NOMO-1 treated with DMSO at 0.1 percent for 48 hours (cell line): ENCODE measurements at regions not wholly inside any gene's neighbourhood (a gene's known extent, or its start where the extent isn't known, plus 50 kb on each side); places are given as distances from the start of the nearest gene placed in this dataset.

Experiments used
- DNase-seq: peaks from one replicate; lab custom pipeline; 2025; ENCODE audit not compliant: unreplicated experiment; lab: John Stamatoyannopoulos, UW

DNA sequence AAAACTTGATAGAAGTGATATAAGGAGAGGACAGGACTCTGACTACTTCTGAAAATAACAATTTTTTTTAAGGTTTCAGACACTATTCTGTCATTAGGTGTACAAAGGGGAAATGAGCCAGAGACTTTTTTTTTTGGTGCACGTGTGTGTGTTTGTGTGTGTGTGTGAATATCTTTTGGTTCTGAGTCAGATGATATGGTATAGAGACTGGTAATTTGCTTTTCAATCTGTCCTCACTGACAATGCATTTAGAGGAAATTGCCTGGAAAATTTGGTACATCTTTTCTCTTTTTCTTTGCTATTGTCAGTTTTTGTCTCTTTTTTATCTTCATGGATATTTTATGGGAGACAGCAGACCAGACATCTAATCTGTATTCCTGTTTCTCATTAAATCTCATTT lies 59.3 kb downstream of the DDIT4L start:
- DNase-seq, result no peak

DNA sequence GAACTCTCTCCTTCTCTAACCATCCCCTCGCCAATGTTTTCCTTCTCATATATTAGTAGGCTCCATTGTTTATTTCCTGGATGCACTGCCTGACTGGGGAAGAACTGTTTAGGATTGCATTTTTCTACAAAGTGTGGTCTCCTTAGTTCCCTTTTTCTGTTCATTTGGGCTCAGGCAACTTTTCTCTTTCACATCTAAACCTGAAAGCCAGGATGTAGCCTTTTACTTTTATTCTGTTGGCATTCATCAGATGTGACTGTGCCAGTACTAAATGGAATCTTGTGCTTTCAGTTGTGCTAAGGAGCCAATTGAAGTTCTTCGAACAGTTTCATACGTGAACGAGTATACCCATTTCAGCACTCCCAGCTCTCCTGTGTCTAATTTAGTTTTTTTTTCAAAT lies 59.8 kb downstream of the DDIT4L start:
- peak; percentile 13 for DNase-seq

DNA sequence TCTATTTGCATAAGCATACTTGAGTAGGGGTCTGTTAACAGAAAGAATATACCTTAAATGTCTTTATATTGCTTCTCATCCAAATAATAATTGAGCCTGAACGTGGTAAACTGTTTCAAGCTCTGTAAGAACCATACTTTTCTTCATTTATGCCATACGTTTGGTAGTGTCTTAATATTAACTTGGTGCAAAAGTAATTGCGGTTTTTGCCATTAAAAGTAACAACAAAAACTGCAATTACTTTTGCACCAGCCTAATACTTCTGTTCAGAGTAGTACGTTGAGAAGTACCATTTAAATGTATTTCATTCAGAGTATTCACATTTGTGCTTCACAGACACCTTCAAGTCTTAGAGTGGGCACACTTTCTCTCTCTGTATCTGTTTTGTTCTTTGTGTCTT lies 60.5 kb downstream of the DDIT4L start:
- DNase-seq, result no peak

DNA sequence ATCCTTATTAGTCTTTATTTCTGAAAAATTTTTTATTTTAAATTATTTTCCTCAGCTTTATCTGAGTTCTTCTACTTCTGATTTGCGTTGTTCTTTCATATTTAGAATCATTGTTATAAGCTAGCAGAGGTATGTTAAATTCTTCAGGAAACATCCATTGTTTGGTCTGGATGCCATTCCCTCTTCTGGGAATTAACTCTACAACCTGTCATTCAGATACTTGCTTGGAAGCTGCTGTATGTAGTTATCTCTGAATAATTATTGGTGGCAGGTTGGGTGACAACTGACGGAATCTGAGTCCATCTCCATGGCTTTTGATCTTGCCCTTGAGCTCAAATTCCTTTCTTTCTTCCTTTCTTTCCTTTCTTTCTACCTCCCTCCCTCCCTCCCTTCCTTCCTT lies 61.9 kb downstream of the DDIT4L start:
- DNase-seq, result no peak

DNA sequence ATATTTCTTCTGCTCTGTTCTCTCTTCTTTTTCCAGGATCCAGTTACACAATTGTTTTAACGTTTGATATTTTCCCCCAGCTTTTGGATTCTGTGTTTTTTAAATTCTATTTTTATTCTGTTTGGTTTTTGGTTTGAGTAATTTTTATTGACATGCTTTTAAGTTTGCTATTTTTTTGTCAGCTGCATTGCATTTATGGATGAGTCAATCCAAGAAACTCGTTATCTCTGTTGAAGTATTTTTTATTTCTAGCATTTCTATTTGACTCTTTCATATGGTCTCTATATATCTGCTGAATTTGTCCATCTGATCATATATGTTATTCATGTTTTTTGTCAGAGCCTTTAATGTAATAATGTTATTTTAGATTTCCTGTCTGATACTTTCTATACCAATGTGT lies 65.6 kb downstream of the DDIT4L start:
- DNase-seq, result no peak

DNA sequence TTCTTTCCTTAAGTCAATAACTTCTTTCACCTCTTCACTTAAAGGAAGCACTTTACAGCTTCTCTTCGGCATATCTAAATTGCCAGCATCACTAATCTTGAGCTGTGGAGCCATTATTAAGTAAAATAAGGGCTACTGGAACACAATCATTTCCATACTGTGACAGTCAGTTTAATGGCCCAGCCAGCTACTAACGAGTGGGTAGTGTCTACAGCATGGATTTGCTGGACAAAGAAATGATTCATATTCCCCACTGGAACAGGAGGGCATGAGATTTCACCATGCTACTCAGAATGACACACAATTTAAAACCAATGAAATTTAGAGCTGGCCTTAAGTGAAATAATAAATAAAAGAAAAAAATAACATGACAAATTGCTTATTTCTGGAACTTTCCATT lies 72.1 kb downstream of the DDIT4L start:
- no peak for DNase-seq

DNA sequence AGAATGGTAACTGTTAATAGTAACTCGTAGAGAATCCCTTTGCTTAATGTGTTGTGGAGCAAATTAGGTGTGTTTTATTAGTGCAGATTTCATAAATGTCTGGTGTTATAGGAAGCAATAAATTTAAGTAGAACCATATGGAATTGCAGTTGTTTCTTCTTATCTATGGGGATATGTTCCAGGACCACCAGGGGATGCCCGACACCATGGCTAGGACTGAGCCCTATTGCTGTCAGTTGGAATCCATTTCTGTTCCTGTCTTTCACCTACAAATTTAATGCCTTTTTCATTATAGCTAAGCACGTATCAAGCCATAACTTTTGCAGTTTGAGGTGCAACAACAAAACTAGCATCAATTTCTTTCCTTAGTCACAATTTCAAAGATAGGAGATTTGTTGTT lies 72.5 kb downstream of the DDIT4L start:
- no peak for DNase-seq

DNA sequence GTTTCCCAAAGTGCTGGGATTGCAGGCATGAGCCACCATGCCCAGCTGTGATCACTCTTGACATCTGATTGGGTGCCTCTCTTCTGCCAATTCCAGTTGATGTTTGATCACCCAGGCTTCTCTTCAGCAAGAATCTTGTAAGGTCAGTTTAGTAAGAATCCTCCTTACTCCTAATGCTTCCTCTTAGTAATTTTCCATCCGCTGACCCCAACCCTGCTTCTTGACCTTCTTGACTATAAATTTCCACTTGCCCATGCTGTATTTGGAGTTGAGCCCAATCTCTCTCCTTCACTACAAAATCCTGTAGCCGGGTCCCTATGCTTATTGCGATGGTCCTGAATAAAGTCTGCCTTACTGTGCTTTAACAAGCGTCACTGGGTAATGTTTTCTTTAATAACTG lies 75.4 kb downstream of the DDIT4L start:
- no peak for DNase-seq

DNA sequence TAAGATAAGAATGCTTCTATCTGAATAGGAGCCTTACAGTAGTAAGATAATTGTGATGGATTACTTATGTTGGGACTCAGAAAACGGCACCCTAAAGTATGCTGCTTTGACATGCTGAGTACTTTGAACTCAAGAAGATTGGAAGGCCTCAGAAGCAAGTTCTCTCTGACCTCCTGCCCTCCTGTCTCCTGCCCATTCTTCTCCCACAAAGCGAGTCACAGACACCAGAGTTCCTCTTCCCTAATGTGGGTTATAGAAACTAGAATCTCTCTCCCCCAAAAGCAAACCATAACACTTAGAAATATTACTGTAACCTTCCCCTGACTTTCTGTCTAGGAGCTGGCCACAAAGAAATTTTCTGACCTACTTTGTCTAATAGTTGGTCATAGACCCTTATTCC lies 76.5 kb downstream of the DDIT4L start:
- peak; percentile 7 for DNase-seq

DNA sequence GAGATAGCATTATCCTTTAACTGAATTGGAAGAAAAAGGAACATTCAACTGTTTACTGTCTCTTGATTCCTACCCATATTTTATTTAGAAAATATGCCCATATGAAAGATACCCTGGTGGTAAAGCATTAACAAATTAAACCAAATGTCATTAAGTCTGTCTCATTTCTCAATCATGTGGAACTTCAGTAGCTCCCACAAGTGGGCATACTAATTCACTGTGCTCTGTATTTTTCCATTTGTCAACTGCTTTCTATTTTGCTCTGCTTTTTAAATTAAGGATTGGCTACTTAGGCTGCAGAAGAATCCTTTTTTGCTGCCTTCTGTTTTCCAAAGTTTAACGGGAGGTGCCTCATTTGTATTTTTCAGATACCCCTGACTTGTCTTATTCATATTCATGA lies 77.2 kb downstream of the DDIT4L start:
- no peak for DNase-seq

DNA sequence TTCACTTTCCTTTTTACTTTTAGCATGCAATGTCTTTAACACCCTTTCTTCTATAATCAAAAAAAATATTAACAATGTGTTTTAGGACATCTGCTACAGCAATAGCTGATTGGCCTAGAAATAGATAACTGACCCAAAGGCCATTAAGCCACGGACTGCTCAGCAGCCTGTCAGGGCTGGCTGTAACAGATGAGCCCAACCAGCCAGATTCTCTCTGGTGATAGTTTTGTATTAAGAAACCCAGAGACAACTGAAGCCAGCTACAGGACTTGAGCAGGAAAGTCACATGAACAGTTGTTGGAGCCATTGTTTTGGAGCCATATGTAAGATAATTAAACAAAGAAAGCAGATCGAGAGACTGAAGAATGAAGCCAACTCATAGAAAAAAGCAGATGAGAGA lies 80.3 kb downstream of the DDIT4L start:
- DNase-seq, result no peak

DNA sequence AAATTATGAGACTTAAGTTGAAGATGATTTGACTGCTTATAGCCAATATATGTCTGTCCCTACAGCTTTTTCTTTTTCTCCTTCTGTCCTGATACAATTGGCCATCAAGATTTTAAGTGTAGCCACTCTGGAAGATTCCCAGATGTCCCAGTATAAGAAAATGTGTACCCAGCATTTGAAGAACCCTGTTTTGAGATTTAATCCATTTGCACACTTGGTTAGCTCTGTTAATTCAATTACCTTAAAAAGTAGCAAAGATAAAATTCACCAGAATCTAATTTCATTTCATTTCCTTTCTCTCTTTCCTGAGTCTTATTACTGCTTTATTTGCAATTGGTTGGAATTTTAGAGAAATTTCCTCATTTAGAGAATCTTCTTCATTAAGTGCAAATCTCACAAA lies 81.4 kb downstream of the DDIT4L start:
- no peak for DNase-seq

DNA sequence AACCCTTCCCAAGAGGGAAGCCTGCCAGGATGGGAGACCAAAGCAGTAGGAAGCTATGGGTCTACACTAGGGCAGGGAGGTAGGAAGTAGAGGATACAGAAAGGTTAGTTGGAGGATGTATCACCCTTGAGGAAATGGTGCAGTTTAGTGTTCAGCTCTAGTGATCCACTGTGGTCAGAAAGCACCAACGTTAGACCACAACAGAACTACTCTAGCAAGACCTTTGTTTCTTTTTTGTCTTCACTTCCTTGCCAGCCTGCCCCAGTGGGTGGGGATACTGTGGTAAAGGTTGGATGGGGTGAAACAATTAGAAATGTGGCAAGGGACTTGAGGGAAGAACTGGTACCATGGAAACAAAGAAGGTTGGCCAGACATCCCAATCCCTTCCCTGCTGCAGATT lies 83.3 kb downstream of the DDIT4L start:
- peak; percentile 66 for DNase-seq

DNA sequence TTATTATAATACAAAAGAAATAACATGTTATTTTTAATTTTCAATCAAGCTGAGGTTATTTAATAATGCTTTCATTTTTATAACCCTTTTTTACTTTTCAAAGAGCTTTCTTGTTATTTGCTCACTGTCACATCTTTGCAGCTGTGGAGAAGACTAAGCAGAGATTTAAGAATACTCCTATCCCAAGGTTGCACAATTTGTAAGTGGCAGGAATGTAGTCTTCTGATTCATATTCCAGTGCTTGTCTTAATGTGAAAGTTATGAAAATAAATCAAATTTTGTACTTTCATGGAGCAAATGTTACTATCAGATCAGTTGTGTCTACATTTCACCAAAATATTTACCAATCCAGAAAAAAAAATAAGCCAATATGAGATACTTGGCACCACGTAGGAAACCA lies 86.6 kb downstream of the DDIT4L start:
- no peak for DNase-seq

DNA sequence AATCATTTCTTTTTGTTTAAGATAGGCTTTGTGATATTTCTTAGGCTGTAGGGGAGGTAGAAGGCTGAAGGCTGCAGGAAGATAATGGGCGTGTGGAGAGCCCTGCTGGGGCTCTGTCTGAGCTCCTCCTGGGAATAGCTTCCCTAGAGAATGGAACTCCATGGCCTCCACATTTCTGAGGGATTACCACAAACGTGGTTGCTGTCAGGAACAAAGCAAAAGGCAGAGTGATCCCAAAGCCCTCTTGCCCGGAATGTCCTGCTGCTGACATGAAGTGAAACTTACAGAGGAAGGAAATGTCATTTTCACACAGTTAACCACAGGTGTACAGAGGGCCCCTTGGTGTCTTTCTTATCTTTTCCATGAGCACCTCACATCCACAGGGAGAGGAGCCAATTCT lies 89.3 kb downstream of the DDIT4L start:
- DNase-seq, result peak; percentile 10

DNA sequence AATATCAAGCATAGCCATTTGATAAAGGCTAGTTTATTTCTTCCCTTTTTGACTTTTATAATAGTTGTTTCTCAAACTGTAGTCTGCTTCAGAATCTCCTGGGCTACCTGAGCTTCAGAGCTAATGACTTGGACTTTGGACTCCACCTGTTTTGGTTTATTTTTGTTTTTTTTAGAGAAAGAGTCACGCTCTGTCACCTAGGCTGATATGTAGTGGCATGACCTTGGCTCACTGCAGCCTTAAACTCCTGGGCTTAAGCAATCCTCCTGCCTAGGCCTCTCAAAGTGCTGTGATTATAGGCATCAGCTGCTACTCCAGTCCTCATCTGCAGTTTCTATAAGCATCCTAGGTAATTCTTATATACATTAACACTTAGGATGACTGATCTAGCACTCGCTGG lies 90.5 kb downstream of the DDIT4L start:
- no peak for DNase-seq

DNA sequence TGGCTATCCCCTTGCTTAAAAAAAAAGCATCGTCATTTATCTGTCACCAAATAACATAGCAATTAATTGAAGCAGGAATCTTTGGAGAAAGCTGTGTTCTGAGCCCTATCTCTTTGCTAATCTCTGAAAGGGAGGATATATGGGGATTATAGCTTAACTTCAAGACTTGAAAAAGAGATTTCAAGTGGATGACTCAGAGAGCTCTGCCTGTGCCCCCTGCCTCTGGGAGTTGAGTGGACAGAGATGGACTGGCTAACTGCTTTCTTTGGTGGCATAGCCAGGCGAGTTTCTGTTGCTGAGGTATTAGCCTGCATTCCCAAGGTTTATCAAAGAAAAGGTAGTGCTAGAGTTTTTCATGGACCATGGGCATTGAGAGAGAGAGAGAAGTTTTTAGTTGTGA lies 91.6 kb downstream of the DDIT4L start:
- DNase-seq, result no peak

DNA sequence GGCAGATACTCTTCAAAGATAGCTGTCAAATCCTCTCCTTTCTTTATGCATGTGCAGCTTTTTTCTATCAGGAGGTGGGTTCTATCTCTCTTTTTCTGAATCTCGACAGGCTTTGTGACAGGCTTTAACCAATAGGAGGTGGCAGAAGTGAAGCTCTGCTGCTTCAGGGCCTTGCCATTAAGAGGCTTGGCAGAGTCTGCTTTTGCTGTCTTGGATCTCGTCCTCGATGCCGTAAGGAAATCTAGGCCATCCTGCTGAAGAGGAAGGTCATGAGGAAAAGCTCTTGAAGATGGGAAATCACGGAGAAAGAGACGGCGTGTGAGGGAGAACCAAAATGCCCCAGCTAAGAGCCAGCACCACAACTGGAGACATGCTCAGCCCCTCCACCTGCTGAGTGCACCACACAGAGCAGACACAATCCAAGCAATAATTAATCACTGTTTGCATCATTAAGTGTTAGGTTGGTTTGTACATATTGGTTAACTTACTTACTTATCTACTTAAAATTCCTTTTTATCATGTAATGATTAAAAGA lies 92.2 kb downstream of the DDIT4L start:
- no peak for DNase-seq

DNA sequence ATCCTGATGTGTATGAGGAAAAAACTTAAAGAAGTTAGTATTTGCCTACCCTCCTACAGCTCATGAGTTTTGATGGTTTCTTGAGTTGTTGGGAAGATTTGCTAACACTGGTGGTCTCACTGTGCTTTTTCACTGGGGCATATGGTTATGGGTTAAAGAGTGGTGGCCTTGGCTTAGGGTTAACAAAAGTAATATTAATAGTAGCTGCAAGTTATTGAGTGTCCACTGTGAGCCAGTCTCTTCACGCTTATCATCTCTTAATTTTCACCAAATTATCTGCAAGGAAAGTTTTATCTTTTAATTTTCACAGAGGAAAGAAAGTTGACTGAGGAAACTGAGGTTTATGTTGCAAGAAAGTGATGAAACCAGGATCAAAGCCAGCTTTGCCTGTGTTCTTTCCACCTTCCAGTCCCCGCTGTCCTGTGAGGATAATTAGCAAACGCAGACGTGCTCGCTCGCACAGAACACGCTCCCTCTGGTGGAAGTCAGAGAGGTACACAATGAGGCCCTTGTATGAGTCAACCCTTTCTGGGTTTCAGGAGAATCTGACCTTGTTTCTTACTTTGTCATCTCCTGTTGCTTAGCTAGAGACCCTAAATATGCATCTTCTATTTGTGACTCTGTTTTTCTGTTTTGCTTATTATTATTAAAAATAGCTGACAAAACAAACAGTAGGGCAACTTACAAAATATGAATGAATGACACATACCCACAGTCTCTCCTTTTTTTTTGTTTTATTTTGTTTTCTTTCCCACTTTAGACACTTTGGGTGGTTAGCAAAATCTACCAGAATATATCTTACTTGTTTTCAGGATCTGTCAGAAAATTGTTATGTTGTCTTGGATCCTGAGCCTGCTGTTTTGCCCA lies 94.3 kb downstream of the DDIT4L start:
- DNase-seq, result peak; percentile 78

DNA sequence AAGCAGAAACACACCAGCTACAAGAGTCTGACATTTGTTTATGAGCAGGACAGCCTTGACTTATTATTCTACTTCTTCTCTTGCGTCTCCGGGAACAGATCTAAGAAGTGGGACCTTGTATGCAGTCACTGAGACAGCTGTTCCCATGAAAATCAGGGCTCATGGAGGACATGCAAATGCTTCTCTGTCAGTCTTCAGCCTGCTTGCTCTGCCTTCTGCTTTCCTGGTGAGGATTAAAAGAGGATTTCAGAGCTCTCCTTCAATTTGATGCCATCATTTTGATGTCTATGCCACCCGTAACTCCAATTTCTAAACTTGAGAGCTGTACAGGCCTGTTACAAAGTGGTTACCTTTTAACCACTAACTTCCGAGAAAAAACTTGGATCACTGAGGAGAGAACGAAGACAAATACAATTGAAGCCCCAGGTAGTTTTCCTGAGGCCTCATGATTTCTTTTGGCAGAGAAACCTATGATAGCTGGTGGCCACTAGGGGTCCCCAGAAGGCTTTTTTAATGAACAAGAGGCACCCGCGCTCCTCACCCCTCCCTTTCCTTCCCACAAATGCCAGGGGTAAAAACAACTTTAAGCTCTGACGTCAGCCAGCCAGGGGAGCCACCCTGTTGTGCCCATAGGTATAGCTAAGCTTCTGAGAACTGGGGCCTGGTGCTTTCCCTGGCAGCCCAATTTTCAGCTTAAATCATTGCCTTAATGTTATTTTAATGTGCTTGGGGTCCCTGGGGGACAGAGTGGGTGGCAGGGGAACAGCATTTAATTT lies 97.0 kb downstream of the DDIT4L start:
- peak; percentile 73 for DNase-seq

DNA sequence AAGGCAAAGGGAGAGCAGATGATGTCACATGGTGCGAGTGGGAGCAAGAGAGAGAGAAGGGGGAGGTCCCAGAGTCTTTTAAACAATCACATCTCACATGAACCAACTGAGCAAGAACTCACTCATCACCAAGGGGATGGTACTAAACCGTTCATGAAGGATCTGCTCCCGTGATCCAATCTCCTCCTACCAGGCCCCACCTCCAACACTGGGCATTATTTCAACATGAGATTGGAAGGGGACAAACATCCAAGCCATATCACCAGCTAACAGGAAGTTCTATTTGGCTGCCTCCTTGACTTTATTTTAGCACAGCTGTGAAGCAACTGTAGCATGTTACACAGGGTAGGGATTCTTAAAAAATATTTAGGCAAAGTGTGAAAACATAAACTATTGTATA lies 102.5 kb downstream of the DDIT4L start:
- no peak for DNase-seq

DNA sequence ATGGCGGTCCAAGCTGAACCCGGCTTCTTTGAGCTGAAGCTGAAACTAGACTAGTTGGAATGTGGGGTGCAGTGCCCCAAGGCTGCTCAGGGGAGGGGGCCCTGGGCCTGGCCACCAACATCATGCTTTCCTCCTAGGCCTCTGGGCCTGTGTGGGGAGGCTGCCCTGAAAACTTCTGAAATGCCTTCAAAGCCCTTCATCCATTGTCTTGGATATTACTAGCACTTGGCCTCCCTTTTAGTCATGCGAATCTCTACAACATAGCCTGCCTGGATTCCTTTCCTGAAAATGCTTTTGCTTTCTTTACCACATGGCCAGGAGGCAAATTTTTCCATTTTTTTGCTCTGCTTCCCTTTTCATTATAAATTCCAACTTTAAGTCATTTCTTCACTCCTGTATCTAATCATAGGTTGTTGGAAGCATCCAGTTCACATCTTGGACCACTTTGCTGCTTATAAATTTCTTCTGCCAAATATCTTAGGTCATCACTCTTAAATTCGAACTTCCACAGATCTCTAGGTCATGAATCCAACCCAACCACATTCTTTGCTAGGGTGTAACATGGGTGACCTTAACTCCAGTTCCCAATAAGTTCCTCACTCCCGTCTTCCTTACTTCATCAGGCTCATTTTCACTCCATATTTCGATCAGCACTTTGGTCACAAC lies 103.4 kb downstream of the DDIT4L start:
- DNase-seq, result no peak
